Left renal cortex interstitium (tissue), 4 donors: ENCODE measurements at regions not wholly inside any gene's neighbourhood (a gene's known extent, or its start where the extent isn't known, plus 50 kb on each side); places are given as distances from the start of the nearest gene placed in this dataset.
"Not testable (repeated sequence)": the region's sequence is repeated elsewhere in the genome, so short reads cannot be mapped to it uniquely, and the experiment has no call there.

Source experiments
- DNase-seq, 4 donors: peaks; one replicate each; pipeline ENCODE4 v3.0.0-alpha.2; 2013; ENCODE audit warnings: low read depth in 4 of 4, low spot score in 2 of 4, missing footprints in 1 of 4

- DNase-seq, result no peak
Observed at GRCh38 chr2:10197697-10198076, 75.1 kb downstream of the RRM2 start.

DNA sequence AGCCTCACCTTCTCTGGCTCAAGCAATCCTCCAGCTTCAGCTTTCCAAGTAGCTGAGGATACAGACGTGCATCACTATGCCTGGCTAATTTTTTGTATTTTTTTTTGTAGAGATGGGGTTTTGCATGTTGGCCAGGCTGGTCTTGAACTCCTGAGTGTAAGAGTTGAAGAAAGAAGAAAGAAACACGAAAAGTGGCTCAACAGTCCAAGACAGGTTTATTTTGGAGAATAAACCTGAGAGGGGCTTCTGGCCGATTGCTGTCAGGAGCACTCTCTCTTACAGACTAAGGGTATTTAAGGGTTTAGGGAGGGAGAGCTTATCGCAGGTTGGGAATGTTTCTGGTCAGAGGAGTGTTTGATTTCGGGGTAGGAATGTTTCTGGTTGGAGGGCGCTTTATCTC is 75.9 kb downstream of the RRM2 start:
- DNase-seq, result not testable (repeated sequence)

- no peak for DNase-seq
Observed at GRCh38 chr2:10201201-10201600, 78.7 kb downstream of the RRM2 start.

DNA sequence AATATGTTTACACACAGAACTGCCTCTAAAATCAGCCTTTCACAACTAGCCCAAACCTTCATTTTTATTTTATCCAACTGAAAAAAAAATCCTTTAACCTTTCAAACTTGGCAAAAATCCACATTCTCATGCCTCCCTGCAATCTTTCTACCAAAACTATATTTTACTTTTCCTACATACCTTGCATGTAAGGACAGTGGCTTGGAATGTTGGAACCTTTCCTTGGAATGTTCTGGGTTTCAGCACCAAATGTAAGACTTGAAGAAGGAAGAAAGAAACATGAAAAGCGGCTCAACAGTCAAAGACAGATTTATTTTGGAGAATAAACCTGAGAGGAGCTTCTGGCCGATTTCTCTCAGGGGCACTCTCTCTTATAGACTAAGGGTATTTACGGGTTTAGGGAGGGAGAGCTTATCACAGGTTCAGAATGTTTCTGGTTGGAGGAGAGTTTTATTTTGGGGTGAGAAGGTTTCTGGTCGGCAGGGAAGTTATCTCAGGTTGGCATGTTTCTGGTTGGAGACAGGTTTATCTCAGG is 79.7 kb downstream of the RRM2 start:
- no peak for DNase-seq

- no peak for DNase-seq
Observed at GRCh38 chr2:10204326-10205161, 82.0 kb downstream of the RRM2 start.

GRCh38 chr2:10205162-10205475 is 82.6 kb downstream of the RRM2 start:
- no peak for DNase-seq

GRCh38 chr2:10208736-10209135 is 86.2 kb downstream of the RRM2 start:
- DNase-seq, result no peak

GRCh38 chr2:10209406-10209935 is 86.9 kb downstream of the RRM2 start:
- DNase-seq, result no peak

GRCh38 chr2:10210336-10210735 is 87.8 kb downstream of the RRM2 start:
- DNase-seq, result no peak

DNA sequence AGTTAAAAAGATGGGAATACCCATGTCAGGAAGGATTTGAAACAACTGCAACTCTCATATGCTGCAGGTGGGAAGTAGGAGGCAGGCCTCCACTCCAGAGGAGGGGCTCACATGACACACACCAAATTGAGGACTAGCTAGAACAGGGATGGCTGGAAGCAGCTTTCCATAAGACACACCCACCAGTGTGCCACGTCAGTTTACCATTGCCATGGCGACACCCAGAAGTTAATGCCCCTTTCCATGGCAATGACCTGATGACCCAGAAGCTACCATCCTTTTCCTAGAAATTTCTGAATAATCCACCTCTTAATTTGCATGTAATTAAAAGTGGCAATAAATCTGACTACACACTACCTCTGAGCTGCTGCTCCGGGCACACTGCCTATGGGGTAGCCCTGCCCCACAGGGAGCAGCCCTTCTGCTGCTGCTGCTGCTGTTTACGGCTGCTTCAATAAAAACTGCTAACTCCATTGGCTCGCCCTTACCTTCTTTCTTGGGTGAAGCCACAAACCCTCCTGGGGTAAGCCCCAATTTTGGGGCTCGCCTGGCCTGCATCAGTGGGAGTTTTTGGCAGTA is 89.4 kb downstream of the RRM2 start:
- no peak for DNase-seq

DNA sequence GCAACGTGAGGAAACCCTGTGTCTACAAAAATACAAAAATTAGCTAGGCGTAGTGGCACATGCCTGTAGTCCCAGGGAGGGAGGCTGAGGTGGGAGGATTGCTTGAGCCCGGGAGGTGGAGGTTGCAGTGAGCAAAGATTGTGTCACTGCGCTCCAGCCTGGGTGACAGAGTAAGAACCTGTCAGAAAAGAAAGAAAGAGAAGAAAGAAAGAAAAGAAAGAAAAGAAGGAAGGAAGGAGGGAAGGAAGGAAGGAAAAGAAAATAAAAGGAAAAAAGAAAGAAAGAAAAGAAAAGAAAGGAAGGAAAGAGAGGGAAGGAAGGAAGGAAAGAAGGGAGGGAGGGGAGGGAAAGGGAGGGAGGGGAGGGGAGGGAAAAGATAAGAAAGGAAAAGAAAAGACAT is 89.9 kb upstream of the HPCAL1 start:
- no peak for DNase-seq

- no peak for DNase-seq
Observed at GRCh38 chr2:10214179-10214578, 88.5 kb upstream of the HPCAL1 start.

DNA sequence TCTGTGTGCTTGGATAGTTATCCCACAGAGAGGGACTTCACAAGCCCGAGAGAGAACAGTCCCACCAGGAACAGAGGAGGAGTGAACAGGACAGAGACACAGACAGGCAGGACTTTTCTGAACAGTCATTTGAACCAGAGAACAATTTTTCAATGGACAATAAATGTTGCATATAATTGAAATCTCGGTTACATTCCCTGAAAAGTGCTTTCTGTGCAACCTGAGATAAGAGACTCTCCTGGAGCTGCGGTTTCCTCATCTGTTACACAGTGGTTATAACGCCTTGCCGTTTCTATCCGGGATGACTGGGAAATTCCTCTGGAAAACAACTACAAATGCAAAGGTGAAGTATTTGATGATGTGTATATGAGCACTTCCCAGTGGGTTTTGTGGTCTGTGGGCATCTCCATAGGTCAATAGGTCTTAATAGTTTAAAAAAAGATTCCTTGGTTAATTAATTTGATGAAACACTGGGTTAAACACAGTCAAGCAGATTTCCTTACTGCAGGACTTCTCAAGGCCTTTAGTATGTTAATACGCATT is 87.2 kb upstream of the HPCAL1 start:
- no peak for DNase-seq

- DNase-seq, result no peak
Observed at GRCh38 chr2:10216677-10217488, 85.8 kb upstream of the HPCAL1 start.

- DNase-seq, result no peak
Observed at GRCh38 chr2:10217489-10218435, 84.9 kb upstream of the HPCAL1 start.

DNA sequence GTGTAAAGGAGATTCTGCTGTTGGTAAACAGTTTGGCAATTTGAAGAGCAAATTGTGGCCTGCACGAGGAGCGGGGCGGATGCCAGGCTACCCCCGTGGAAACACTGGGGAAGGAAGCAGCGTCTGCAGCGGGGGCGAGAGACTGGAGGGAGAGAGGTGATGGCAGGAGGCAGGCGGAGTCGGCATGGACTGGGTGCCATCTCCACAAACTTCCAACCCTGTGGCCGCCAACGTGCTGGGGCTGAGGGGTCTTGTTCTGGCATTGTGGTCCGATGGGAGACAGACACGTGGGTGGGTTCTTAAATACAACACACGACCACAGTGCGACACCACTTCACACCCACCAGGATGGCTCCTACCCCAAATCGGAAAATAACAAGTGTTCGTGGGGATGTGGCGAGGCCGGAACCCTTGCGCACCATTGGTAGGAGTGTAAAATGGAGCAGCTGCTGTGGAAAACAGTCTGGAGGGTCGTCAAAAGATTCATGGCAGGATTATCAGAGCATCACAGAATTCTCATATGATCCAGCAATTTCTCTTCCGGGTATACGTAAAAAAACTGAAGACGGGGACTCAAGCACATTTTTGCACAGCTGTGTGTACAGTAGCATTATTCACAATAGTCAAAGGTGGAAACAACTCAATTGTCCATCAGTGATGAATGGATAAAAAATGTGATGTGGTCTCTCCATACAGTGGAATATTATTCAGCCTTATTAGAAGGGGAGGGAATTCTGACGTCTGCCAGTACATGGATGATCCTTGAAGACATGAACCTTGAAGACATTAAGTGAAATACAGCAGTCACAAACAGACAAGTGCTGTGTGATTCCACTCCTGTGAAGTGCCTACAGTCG is 82.4 kb upstream of the HPCAL1 start:
- no peak for DNase-seq

DNA sequence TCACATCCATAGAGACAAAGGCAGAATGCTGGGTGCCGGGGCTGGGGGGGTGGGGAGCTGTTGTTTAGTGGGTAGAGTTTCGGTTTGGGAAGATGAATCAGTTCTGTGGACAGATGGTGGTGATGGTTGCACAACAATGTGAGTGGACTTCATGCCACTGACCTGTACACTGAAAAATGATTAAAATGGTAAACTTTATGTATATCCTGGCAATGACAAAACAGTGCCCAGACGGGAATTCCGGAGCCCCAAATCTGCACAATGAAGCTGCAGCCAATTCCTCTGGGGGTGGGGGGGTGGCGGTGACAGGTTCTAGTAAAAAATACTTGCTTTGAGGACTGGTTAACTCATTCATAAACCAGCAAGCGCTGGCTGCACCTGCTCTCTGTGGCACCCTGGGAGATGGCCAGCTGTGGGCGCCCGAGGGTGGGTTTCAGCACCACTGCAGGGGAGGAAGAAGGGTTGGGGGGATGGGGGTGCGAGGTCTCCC is 81.8 kb upstream of the HPCAL1 start:
- DNase-seq, result no peak

- DNase-seq, result no peak
Observed at GRCh38 chr2:10221443-10221842, 81.3 kb upstream of the HPCAL1 start.
